Tibial artery (tissue), 4 donors: ENCODE measurements at regions not wholly inside any gene's neighbourhood (a gene's known extent, or its start where the extent isn't known, plus 50 kb on each side); places are given as distances from the start of the nearest gene placed in this dataset.

ENCODE experiments used
- DNase-seq, 2 donors: peaks; one replicate each; pipeline ENCODE4 v3.0.0-alpha.2; 2019
- H3K27ac ChIP-seq, 2 donors: fragments of 200-600 bp; sonication (generic) in 1 of 2; 1 replicate in 1 of 2; 2 replicates in 1 of 2; pipeline ENCODE4 v1.5.1; 2018 to 2019; ENCODE audit warnings: mild to moderate bottlenecking in 1 of 2
- H3K27me3 ChIP-seq, 2 donors: fragments of 200-600 bp; sonication (generic) in 1 of 2; one replicate each; pipeline versions ENCODE4 v1.5.1 to v1.6.0; 2016 to 2019
- H3K36me3 ChIP-seq, 3 donors: fragments of 200-600 bp; sonication (generic) in 2 of 3; one replicate each; pipeline ENCODE4 v1.5.1; 2016 to 2019; ENCODE audit warnings: mild to moderate bottlenecking in 2 of 3
- H3K4me1 ChIP-seq, 4 donors: fragments of 200-600 bp; sonication (generic) in 2 of 4; 1 replicate in 3 of 4; 2 replicates in 1 of 4; pipeline ENCODE4 v1.5.1; 2016 to 2019
- H3K4me3 ChIP-seq, 2 donors: fragments of 200-600 bp; sonication (generic) in 1 of 2; 1 replicate in 1 of 2; 2 replicates in 1 of 2; pipeline ENCODE4 v1.5.1; 2018 to 2019; ENCODE audit warnings: mild to moderate bottlenecking in 2 of 2
- H3K9me3 ChIP-seq, 3 donors: fragments of 200-600 bp; sonication (generic) in 1 of 3; one replicate each; pipeline ENCODE4 v1.5.1; 2016 to 2019
- intact Hi-C: fragments of 100-400 bp; cut with DNase I; formaldehyde crosslinking; loops from one replicate; pipeline ENCODE4 v1.15.0; 2023; ENCODE audit warnings: low total_unique reads
- TF ChIP-seq, protein P1 (sequence below), 2 experiments: fragments of 200-600 bp in 1 of 2; fragments of 450-650 bp in 1 of 2; IDR thresholded peaks; one replicate each; pipeline ENCODE4 v1.5.1; 2017 to 2019; ENCODE audit warnings: antibody characterized with exemption in 2 of 2, mild to moderate bottlenecking in 1 of 2, moderate library complexity in 1 of 2

DNA sequence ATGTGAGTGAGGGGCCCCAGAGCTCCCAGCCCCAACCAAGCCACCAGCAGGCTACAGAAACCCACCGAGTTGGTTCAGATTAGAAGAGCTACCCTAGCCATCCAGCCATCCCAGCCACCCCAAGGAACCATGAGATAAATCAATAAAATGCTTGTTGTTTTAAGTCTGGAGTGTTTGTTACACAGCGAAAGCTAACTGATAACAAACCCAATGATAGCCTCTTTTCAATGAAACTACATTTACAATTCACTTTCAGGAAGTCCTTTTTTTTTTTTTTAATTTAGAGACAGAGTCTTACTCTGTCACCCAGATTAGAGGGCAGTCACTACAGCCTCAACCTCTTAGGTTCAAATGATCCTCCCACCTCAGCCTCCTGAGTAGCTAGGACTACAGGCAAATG, 215.0 kb upstream of the ZFHX3 start:
- DNase-seq: no peak
- no peak overlapping the region for H3K4me3 ChIP-seq
- TF ChIP-seq, protein P1, sequence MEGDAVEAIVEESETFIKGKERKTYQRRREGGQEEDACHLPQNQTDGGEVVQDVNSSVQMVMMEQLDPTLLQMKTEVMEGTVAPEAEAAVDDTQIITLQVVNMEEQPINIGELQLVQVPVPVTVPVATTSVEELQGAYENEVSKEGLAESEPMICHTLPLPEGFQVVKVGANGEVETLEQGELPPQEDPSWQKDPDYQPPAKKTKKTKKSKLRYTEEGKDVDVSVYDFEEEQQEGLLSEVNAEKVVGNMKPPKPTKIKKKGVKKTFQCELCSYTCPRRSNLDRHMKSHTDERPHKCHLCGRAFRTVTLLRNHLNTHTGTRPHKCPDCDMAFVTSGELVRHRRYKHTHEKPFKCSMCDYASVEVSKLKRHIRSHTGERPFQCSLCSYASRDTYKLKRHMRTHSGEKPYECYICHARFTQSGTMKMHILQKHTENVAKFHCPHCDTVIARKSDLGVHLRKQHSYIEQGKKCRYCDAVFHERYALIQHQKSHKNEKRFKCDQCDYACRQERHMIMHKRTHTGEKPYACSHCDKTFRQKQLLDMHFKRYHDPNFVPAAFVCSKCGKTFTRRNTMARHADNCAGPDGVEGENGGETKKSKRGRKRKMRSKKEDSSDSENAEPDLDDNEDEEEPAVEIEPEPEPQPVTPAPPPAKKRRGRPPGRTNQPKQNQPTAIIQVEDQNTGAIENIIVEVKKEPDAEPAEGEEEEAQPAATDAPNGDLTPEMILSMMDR (IDR thresholded peaks at IDR 0.05): no peak
- intact Hi-C loops: no loop called here
- no peak overlapping the region for H3K27ac ChIP-seq
- H3K4me1 ChIP-seq: no peaks in the 10 kb centered on the region
- no peaks in the 10 kb centered on the region for H3K9me3 ChIP-seq
- H3K27me3 ChIP-seq: no peaks in the 10 kb centered on the region
- H3K36me3 ChIP-seq: no peaks in the 10 kb centered on the region

DNA sequence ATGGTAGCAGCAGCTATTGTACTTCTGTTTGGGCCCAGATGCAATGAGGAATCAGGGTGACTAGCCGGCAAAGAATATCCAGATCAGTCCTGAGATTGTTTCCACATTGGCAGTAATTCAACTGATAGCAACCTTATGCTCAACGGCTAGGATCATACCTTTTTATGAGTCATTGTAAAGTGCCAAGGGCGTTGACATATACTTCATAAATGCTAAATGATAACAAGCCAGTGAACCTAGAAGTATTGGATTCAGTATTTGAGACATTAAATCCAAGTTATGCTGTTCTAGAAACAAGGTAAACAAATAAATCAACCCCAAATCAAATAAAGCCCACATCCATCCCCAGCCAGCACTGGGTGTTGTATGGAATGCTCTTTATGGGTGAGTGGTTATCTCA, 207.1 kb upstream of the ZFHX3 start:
- no peak for DNase-seq
- TF ChIP-seq, protein P1 (IDR thresholded peaks at IDR 0.05): no peak
- no peak overlapping the region for H3K27ac ChIP-seq
- H3K27me3 ChIP-seq: no peaks in the 10 kb centered on the region
- peaks cover 0 to 6% (median 0%) of the 10 kb centered on the region in 4 donors for H3K4me1 ChIP-seq
- intact Hi-C loops: loop anchor here (10.0 kb wide), 1 partner anchor 840 kb away; no protein-coding TSS in a partner anchor
- H3K9me3 ChIP-seq: no peaks in the 10 kb centered on the region
- H3K36me3 ChIP-seq: no peaks in the 10 kb centered on the region
- H3K4me3 ChIP-seq: no peak overlapping the region

DNA sequence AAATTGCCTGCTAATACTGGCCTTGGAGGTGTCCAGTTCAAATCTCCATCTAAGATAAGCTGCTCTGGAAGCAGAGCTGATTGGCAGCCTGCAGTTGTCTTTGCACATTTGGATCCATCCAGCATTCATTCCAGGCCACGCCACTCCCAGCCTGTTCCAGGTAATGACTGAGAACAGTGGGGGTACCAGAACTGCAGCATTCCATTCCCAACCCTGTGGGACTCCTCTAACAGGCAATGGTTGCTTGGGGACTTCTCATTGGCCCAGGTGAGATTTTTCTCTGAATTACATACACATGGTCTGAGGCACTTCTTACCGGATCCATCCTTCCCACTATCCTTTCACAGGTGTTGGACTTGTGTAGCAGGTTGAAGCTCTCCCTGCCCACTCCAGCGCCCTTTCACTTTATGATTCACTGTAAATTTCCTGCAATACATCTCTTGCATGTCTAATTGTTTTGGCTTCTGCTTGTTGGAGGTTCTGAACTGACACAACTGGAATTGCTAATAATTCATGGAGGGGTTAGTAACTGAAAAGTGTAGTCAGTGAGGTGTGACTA, 206.1 kb upstream of the ZFHX3 start:
- intact Hi-C loops: loop anchor here (10.0 kb wide), 1 partner anchor 839 kb away; no protein-coding TSS in a partner anchor
- TF ChIP-seq, protein P1 (IDR thresholded peaks at IDR 0.05): no peak
- Histone ChIP-seq H3K27ac (no peak overlapping the region), H3K36me3 (no peaks in the 10 kb centered on the region), H3K9me3 (no peaks in the 10 kb centered on the region), H3K4me3 (no peak overlapping the region), H3K4me1 (peaks cover 0 to 6% (median 0%) of the 10 kb centered on the region in 4 donors), H3K27me3 (no peaks in the 10 kb centered on the region)
- DNase-seq: no peak

DNA sequence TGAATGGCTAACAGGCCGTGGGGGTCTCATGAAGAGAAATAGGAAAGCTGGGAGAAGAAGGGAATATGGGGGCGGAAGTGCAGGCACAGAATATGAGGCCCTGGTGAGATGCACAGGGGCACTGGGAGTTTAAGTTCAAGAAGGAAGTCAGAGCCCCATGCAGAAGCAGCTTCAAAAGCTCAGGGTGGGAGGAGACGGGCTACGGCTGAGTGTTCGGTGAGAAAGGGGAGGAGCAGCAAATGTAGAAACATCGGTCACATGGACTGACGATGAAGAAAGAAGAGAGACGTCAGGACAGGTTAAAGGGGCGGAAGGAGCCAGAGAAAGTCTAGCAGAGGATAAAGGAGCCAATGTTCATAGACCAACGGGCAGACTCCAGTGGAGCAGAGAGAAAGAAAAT, 204.5 kb upstream of the ZFHX3 start:
- Histone ChIP-seq H3K27ac (no peak overlapping the region), H3K36me3 (no peaks in the 10 kb centered on the region), H3K27me3 (no peaks in the 10 kb centered on the region), H3K4me3 (no peak overlapping the region), H3K4me1 (peaks cover 0 to 6% (median 0%) of the 10 kb centered on the region in 4 donors), H3K9me3 (no peaks in the 10 kb centered on the region)
- TF ChIP-seq, protein P1 (IDR thresholded peaks at IDR 0.05): no peak
- no peak for DNase-seq
- intact Hi-C loops: loop anchor here (10.0 kb wide), 1 partner anchor 838 kb away; no protein-coding TSS in a partner anchor

DNA sequence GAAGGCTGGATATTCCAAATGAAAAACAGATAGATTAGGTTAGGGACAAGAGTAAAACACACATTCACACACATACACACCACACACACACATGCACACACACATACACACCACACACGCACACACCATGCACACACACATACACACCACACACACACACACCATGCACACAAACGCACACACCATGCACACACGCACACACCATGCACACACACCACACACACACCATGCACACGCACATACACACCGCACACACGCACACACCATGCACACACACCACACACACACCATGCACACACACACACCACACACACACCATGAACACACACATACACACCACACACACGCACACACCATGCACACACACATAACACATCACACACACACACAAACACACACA, 203.7 kb upstream of the ZFHX3 start:
- DNase-seq: no peak
- no peak overlapping the region for H3K4me3 ChIP-seq
- no peaks in the 10 kb centered on the region for H3K9me3 ChIP-seq
- no peak overlapping the region for H3K27ac ChIP-seq
- TF ChIP-seq, protein P1 (IDR thresholded peaks at IDR 0.05): no peak
- intact Hi-C loops: loop anchor here (10.0 kb wide), 1 partner anchor 837 kb away; no protein-coding TSS in a partner anchor
- peaks cover 0 to 6% (median 0%) of the 10 kb centered on the region in 4 donors for H3K4me1 ChIP-seq
- H3K36me3 ChIP-seq: no peaks in the 10 kb centered on the region
- H3K27me3 ChIP-seq: no peaks in the 10 kb centered on the region
